Stomach smooth muscle (tissue), 2 donors: ENCODE measurements at regions not wholly inside any gene's neighbourhood (a gene's known extent, or its start where the extent isn't known, plus 50 kb on each side); places are given as distances from the start of the nearest gene placed in this dataset.

ENCODE experiments used
- H3K27ac ChIP-seq: one replicate; pipeline ENCODE4 v1.7.0; 2013; ENCODE audit warnings: mild to moderate bottlenecking, low read length, inconsistent platforms
- H3K27me3 ChIP-seq, 2 donors: one replicate each; pipeline ENCODE4 v1.7.0; 2013; ENCODE audit warnings: low read length in 2 of 2; ENCODE audit not compliant: insufficient read depth in 2 of 2, control insufficient read depth in 1 of 2
- H3K36me3 ChIP-seq, 2 donors: one replicate each; pipeline ENCODE4 v1.7.0; 2013; ENCODE audit warnings: low read length in 2 of 2; ENCODE audit not compliant: control insufficient read depth in 2 of 2, insufficient read depth in 2 of 2
- H3K4me1 ChIP-seq: one replicate; pipeline ENCODE4 v1.7.0; 2013; ENCODE audit warnings: low read length; ENCODE audit not compliant: control insufficient read depth, insufficient read depth
- H3K4me3 ChIP-seq, 2 donors: one replicate each; pipeline ENCODE4 v1.7.0; 2013; ENCODE audit warnings: low read length in 2 of 2
- H3K9ac ChIP-seq, 2 donors: one replicate each; pipeline ENCODE4 v1.7.0; 2013; ENCODE audit warnings: low read length in 2 of 2, mild to moderate bottlenecking in 1 of 2
- H3K9me3 ChIP-seq, 2 donors: one replicate each; pipeline ENCODE4 v1.7.0; 2013; ENCODE audit warnings: low read length in 2 of 2; ENCODE audit not compliant: control insufficient read depth in 2 of 2
- donor health status: healthy.
- donor health status: Pancreatic carcinoma.

DNA sequence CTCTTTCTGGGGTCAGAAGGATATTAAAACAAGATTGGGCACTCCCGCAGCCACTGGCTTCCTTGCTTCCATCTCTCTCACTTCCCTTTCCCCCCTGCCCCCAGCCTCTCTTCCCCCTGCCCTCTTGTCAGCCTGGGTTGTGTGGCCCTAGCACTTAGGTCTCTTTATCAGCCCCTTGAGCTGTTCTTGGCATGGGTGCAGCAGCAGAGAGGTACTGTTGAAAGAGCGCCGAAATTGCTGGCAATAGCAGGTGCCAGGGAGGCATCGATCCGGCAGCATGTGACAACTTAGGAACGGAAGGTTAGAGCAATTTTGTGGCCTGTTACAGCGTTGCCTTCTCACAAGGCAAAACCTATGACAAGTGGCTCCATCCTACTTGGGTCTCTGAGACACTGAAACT, 333.1 kb upstream of the IGFBP7 start:
- Histone ChIP-seq H3K27ac (no peak overlapping the region), H3K4me3 (no peak overlapping the region), H3K9me3 (no peaks in the 10 kb centered on the region), H3K36me3 (no peaks in the 10 kb centered on the region), H3K4me1 (peaks cover 16% of the 10 kb centered on the region), H3K27me3 (no peaks in the 10 kb centered on the region), H3K9ac (no peak overlapping the region)

DNA sequence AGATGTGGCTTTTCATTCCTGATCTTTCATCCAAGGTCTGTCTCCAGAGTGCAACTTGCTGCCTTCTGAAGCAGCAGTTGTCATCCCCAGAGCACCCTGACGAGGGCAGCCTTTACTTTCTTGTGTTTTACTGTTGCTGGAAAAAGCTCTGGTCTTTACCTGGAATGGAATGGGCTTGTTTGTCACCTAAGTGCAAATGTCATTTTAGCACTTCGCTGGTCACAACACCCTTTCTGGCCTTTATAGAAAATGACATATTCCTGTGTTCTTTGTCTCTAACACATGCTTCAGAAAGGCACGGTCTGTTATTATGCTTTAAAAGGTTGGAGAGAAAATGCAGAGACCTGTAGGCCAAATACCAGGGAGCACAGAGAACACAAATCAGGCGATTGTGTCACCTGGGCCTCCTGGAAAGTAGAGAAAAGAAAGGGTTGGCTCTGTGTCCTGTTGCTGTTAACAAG, 332.7 kb upstream of the IGFBP7 start:
- Histone ChIP-seq H3K4me3 (no peak overlapping the region), H3K36me3 (no peaks in the 10 kb centered on the region), H3K9me3 (no peaks in the 10 kb centered on the region), H3K27me3 (no peaks in the 10 kb centered on the region), H3K27ac (no peak overlapping the region), H3K9ac (no peak overlapping the region), H3K4me1 (peaks cover 16% of the 10 kb centered on the region)

DNA sequence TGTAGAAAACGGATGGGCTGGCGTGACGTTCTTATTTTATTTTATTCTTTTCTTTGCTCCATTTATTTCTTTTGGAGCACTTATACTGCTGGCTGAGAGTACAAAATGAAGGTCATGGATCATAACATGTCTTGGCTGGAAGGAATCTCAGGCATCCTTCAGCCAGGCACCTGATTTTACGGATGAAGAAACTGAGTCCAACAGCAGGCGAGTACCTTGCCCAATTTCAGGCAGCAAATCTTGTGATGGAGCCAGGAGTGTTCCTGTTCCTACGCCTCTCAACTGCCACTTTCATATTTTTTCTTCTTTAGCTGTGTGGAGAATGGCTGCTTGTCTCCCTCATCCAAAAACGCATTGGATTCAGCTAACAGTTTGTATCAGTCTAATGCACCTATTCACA, 332.1 kb upstream of the IGFBP7 start:
- no peak overlapping the region for H3K27ac ChIP-seq
- no peaks in the 10 kb centered on the region for H3K9me3 ChIP-seq
- peaks cover 16% of the 10 kb centered on the region for H3K4me1 ChIP-seq

DNA sequence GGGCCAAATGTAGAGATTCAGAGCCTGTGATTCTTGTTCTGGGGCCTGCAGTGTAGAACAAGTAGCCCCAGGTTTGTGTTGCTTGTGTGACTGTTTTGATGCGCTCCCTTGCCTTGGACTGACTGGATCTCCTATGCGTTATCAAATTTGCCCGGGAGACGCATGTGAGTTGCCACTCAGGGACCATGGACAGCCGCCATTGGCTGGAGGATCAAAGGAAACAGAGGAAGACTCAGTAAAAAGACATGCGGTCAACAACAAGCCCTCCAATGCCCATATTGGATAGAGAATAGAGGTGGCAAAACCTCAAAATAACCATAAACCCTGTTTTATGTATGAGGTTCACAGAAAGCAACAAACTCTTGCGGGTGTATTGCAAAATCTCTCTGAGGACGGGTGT, 327.5 kb upstream of the IGFBP7 start:
- no peak overlapping the region for H3K9ac ChIP-seq

More for the DNA sequence above, 332.1 kb upstream of the IGFBP7 start:
- no peak overlapping the region for H3K9ac ChIP-seq
- H3K36me3 ChIP-seq: no peaks in the 10 kb centered on the region
- no peaks in the 10 kb centered on the region for H3K27me3 ChIP-seq
- no peak overlapping the region for H3K4me3 ChIP-seq

DNA sequence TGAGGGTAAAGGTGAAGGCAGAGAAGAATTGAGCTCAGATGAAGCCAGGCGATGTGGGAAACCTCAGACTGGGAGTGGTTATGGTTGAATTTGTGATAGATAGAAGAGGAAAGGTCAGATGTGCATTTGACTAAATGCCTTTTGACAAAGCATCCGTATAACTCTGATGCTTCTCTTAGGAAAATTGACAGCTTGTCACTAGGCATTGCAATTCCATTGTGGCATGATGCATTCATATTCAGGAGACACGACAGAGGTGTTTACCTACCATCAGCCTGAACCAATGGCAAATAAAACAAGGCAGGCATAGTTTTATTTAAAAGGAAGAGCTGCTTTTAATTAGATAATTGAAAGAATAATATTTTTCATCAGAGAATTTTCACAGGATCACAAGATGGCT, 325.1 kb upstream of the IGFBP7 start:
- no peak overlapping the region for H3K27ac ChIP-seq
- no peaks in the 10 kb centered on the region for H3K36me3 ChIP-seq
- no peak overlapping the region for H3K9ac ChIP-seq
- H3K27me3 ChIP-seq: no peaks in the 10 kb centered on the region
- no peaks in the 10 kb centered on the region for H3K4me1 ChIP-seq
- H3K9me3 ChIP-seq: no peaks in the 10 kb centered on the region
- no peak overlapping the region for H3K4me3 ChIP-seq

More for the DNA sequence above, 327.5 kb upstream of the IGFBP7 start:
- no peaks in the 10 kb centered on the region for H3K36me3 ChIP-seq
- no peak overlapping the region for H3K27ac ChIP-seq
- H3K9me3 ChIP-seq: no peaks in the 10 kb centered on the region
- H3K4me3 ChIP-seq: no peak overlapping the region
- peaks cover 5% of the 10 kb centered on the region for H3K4me1 ChIP-seq
- no peaks in the 10 kb centered on the region for H3K27me3 ChIP-seq

DNA sequence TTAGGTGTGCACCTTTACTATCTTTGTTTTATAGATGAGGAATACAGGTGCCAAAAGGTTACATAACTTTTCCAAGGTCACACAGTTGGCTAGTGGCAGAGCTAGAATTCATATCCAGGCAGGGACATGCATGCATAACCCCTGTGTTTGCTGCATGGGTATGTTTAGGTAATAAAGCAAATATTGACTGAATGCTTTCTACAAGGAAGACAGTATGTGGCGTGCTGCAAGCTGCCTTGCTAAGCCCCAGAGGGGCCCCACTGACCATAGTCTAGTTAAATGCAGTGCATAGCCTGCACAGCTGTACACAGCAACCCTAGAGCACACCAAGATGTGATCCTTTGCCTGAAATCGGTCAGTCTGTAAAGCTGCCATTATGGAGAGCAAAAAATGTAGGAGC, 320.5 kb upstream of the IGFBP7 start:
- H3K36me3 ChIP-seq: no peaks in the 10 kb centered on the region
- H3K9me3 ChIP-seq: no peaks in the 10 kb centered on the region
- H3K27me3 ChIP-seq: no peaks in the 10 kb centered on the region
- no peak overlapping the region for H3K27ac ChIP-seq
- no peak overlapping the region for H3K4me3 ChIP-seq
- H3K9ac ChIP-seq: no peak overlapping the region
- H3K4me1 ChIP-seq: no peaks in the 10 kb centered on the region

DNA sequence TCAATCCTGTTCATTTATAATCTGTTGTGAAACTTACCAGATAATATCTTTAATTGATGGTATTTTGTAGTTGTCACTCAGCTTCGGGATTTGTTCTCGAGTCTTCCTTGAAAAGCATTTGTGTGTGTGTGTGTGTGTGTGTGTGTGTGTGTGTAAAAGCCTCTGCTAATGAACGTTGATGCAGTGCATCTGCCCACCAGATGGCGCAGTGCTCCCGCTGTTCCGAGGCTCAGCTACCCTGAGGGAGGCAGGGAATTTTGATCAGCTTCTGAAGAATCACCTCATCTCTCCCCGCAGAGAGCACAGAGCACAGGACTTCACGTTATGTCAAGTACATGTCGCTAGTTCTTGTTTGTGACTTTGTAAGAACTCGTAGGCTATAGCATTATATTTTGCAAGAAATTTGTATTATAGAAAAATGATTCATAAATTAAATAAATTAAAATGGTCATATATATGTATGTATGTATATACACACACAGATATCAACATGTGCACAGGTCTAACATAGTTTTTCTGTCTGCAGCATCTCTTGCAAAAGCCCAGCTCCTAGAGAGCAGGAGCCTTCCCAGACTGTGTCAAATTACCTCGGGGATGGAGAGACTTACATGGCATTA, 316.7 kb upstream of the IGFBP7 start:
- Histone ChIP-seq H3K9me3 (no peaks in the 10 kb centered on the region), H3K36me3 (no peaks in the 10 kb centered on the region), H3K4me1 (peaks cover 4% of the 10 kb centered on the region), H3K9ac (no peak overlapping the region), H3K4me3 (no peak overlapping the region), H3K27ac (no peak overlapping the region), H3K27me3 (no peaks in the 10 kb centered on the region)

DNA sequence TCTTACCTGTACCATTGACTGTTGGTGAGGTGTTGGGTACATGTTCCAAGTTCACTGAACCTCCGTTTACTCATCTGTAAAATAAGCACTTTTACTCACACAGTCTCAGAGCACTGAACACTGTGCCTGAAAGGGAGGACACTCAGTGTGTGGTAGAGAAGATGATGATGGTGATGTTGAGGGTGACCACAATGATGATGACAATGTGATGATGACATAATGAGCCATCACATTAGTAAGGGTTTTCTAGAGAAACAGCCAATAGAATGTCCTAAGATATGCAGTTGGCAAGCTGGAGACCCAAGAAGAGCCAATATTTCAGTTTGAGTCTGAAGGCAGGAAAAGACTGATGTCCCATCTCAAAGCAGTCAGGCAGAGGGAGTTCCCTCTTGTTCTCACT, 315.4 kb upstream of the IGFBP7 start:
- no peak overlapping the region for H3K9ac ChIP-seq
- H3K4me3 ChIP-seq: no peak overlapping the region
- no peaks in the 10 kb centered on the region for H3K27me3 ChIP-seq
- H3K27ac ChIP-seq: no peak overlapping the region
- H3K9me3 ChIP-seq: no peaks in the 10 kb centered on the region
- H3K36me3 ChIP-seq: no peaks in the 10 kb centered on the region
- peaks cover 4% of the 10 kb centered on the region for H3K4me1 ChIP-seq

DNA sequence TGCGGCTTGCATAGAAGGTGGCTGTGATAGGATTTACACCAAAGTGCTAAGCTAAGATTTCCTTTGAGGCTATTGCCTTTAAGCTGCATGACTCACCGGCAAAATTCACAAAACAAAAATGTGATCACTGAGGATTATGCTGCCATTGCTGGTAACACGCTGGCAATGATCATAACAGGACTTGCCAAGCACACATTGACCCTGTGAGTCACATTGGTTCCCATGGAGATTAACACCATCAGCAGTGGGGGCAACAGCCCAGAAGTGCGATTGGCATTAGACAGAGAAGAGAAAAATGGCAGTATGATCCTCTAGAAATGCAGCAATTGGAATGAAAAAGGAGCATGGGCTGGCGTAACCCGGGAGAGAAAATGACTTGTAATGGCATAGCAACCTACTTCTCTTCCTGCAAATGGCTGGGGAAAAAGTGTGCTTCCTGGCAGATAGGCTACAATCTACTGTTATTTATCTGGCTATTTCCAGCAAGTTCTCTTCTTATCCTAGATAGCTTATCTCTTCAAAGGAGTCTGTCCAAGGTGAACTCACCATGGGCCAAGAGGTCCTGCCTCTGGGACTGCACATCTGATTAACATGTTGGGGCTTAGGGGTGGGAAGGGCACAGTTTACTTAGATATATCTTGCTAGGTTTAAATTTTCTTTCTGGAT, 314.2 kb upstream of the IGFBP7 start:
- no peaks in the 10 kb centered on the region for H3K27me3 ChIP-seq
- H3K9ac ChIP-seq: no peak overlapping the region
- H3K4me1 ChIP-seq: peaks cover 4% of the 10 kb centered on the region
- H3K9me3 ChIP-seq: no peaks in the 10 kb centered on the region
- H3K27ac ChIP-seq: no peak overlapping the region
- no peaks in the 10 kb centered on the region for H3K36me3 ChIP-seq
- no peak overlapping the region for H3K4me3 ChIP-seq

DNA sequence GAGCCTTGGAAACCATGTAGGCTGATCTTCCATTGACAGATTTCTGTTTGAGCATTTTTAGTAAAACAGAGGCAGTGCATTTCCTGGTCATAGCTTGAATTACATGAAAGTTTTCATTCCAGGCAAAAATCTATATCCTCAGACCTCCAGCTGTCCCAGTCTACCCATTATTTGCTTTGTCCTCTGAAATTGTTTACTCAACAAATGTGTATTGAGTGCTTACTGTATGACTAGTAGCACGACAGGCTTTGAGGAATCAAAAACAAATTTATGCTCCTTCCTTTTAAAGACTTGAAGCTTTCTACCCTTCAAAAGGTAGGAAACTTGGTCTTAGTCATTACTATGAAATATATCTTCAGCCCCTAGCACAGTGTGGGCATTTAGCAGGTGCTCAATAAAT, 307.9 kb upstream of the IGFBP7 start:
- no peaks in the 10 kb centered on the region for H3K36me3 ChIP-seq
- H3K9ac ChIP-seq: no peak overlapping the region
- H3K4me1 ChIP-seq: no peaks in the 10 kb centered on the region
- no peak overlapping the region for H3K27ac ChIP-seq
- H3K9me3 ChIP-seq: no peaks in the 10 kb centered on the region
- H3K27me3 ChIP-seq: no peaks in the 10 kb centered on the region
- no peak overlapping the region for H3K4me3 ChIP-seq
